ENCODE measurements at regions not wholly inside any gene's neighbourhood (a gene's known extent, or its start where the extent isn't known, plus 50 kb on each side); places are given as distances from the start of the nearest gene placed in this dataset.
"Not testable (repeated sequence)": the region's sequence is repeated elsewhere in the genome, so short reads cannot be mapped to it uniquely, and the experiment has no call there.

DNA sequence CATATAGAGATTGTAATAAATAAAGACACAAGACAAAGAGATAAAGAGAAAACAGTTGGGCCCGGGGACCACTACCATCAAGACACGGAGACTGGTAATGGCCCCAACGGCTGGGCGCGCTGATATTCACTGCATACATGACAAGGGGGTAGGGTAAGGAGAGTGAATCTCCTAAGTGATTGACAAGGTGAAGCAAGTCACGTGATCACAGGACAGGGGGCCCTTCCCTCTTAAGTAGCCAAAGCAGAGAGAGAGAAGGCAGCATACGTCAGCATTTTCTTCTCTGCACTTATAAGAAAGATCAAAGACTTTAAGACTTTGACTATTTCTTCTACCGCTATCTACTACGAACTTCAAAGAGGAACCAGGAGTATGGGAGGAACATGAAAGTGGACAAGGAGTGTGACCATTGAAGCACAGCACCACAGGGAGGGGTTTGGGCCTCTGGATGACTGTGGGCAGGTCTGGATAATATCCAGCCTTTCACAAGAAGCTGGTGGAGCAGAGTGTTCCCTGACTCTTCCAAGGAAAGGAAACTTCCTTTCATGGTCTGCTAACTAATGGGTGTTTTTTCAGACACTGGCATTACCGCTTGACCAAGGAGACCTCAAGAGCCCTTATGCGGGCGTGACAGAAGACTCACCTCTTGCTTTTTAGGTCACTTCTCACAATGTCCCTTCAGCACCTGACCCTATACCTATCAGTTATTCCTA, 75.6 kb downstream of the MRPL39 start:
- ATAC-seq, result not testable (repeated sequence)

DNA sequence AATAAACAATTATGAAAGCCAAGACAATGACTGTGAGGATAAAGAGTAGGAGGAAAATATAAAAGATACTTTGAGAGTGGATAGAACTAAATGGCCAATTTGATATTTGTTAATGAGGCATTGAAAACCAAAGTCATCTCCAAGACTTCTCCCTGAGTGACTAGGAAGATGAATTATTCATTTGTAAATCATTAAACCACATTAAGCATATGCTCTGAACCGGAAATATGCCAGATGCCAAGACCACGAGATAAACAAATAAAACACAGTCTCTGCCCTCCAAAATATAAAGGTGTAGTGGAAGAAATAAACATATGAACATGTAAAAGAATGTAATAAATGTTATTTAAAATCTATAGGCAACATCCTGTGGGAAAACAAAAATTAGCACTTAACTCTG, 78.8 kb downstream of the MRPL39 start:
- ATAC-seq, result no peak
- no peak for DNase-seq

More for the DNA sequence above, 75.6 kb downstream of the MRPL39 start:
- DNase-seq, result not testable (repeated sequence)

DNA sequence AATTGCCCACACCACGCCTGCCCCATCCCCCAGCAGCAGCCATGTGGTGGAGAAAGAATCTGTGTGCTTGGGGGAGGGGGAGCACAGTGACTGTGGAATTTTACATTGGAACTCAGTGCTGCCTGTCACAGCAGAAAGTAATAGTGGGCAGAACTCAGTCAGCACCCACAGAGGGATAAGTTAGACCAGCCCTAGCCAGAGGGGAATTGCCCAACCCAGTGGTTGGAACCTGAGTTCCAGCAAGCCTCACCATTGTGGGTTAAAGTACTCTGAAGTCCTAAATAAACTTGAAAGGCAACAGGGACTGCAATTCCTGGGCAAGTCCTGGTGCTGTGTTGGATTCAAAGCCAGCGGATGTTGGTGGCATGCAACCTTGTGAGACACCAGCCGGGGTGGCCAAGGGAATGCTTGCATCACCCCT, 88.8 kb downstream of the MRPL39 start:
- no peak for DNase-seq

DNA sequence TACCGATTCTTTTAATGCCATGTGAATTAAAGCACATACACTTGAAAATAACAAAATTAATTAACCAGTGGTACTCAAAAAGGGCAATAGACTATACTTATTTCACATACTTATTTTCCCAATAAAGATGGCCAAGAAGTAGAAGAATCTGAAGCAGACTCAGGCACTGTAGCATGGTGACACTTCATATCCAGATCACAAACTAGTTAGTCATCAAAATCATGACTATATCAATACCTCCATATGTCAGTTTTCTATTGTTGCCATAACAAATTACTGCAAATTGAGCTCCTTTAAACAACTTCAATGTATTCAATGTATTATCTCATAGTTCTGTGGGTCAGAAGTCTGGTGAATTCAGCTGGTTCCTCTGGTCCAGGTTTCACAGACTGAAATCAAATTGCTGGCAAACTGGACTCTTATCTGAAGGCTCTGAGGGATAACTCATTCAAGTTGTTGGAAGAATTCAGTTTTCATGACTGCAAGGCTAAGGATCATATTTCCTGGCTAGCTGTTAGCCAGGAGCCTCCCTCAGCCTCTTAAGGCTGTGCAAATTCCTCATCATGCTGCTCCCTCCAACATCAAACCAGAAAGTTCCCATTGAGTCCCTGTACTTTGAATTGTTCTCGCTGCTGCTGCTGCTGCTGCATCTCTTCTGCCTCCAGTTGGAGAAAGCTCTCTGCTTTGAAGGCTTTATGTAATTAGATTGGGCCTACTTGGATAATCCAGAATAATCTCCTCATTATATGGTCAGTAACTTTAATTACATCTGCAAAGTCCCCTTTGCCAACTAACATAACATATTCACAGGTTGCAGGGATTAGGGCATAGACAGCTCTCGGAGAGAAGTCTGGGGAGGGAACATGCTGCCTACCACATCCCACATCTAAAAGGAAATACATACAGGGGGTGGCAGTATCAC, 91.5 kb downstream of the MRPL39 start:
- DNase-seq (no peak), ATAC-seq (peak; percentile 50)

More for the DNA sequence above, 88.8 kb downstream of the MRPL39 start:
- no peak for ATAC-seq

GRCh38 chr21:25513810-25514209, 93.5 kb downstream of the MRPL39 start:
- ATAC-seq, result peak; percentile 19
- no peak for DNase-seq

GRCh38 chr21:25512095-25513081, 94.9 kb downstream of the MRPL39 start:
- DNase-seq (no peak), ATAC-seq (peak; percentile 45)

GRCh38 chr21:25509862-25510261, 97.4 kb downstream of the MRPL39 start:
- ATAC-seq, result peak; percentile 84

DNA sequence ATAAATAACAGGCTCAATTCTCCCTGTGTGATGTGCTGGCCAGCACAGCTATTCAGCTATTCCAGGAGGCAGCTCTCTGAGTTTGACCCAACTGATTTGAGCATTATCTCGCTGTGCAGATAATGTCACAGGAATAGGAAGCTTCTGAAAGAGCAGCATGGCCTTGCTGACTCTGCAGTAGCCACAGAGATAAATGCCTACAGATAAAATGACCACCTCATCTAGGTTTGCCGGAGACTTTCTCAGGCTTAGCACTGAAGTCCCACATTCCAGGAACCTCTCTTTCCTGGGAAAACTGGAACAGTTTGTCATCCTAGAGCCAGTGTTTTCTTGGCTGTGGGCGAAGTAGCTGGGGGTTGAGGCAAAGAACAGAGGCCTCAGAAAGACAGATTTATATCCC, 98.9 kb downstream of the MRPL39 start:
- DNase-seq (no peak), ATAC-seq (no peak)

More at GRCh38 chr21:25509862-25510261, 97.4 kb downstream of the MRPL39 start:
- DNase-seq, result no peak

DNA sequence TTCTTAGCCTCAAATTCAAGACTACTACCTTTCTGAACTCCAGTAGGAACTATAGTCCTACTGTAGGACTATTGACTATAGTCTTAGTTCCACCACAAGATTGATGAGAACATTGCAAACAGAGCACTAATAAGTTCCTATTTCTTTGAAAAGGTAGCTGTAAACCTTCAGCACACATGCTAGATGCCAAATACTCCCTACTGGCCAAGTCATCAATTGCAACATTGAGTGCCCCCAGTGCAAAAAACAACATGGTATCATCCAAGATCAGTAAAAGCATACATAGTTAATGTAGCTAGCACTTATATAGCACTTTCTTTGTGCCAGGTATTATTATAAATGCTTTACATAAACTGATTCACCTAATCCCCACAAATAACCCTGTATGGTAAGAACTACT, 99.8 kb downstream of the MRPL39 start:
- ATAC-seq, result peak; percentile 29
- DNase-seq, result no peak

GRCh38 chr21:25506887-25507286, 100.4 kb downstream of the MRPL39 start:
- DNase-seq, result no peak
- no peak for ATAC-seq

DNA sequence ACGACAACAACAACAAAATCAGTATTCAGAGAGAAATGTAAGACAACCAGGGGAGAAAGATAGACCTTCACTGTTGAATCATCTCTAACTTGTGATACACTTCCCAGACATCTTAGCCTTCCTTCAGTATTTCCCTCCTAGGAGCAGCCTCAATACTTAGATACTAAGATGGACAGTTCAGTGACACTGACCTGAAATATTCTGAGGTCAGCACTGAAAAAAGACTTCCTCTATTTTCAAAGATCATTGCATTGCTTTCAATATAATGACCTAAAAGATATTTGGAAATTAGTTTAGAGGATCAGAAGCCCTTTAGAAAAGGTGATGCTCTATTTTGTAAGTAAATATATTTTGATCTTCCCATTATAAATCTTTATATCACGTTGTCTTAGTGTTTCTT, 101.0 kb downstream of the MRPL39 start:
- DNase-seq, result no peak
- no peak for ATAC-seq

GRCh38 chr21:25503981-25504380, 103.3 kb downstream of the MRPL39 start:
- no peak for ATAC-seq
- no peak for DNase-seq

DNA sequence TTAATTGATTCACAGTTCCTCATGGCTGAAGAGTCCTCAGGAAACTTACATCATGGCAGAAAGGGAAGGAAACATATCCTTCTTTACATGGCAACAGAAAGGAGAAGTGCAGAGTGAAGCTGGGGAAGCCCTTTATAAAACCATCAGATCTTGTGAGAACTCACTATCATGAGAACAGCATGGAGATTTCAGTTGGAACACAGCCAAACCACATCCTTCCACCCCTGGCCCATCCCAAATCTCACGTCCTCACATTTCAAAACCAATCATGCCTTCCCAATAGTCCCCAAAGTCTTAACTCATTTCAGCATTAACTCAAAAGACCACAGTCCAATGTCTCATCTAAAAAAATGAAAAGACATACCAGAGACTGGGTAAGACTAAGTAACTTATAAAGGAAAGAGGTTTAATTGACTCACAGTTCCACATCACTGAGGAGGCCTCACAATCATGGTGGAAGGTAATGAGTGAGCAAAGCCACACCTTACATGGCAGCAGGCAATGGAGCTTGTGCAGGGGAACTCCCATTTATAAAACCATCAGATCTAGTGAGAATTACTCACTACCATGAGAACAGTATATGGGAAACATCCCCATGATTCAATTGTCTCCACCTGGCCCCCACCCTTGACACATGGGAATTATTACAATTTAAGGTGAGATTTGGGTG, 105.2 kb downstream of the MRPL39 start:
- ATAC-seq (peak; percentile 95), DNase-seq (peak; percentile 69)

DNA sequence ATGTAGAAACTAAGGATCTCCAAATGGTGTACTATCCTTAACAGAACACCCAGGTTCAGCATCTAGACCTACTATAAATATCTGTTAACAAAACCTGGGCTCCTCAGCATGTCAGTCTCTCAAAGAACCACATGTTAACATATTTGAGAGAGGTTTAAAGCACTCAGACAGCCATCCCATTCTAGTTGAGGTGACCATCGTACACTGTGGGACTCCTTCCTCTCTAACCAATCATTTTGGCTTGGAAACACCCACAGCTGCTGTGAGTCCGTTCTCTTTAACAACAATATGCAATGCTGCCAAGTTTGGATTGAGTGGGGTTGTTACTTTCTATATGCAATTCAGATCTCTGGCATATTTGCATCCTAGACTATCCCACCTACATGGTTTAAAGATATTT, 105.8 kb downstream of the MRPL39 start:
- ATAC-seq, result peak; percentile 3

DNA sequence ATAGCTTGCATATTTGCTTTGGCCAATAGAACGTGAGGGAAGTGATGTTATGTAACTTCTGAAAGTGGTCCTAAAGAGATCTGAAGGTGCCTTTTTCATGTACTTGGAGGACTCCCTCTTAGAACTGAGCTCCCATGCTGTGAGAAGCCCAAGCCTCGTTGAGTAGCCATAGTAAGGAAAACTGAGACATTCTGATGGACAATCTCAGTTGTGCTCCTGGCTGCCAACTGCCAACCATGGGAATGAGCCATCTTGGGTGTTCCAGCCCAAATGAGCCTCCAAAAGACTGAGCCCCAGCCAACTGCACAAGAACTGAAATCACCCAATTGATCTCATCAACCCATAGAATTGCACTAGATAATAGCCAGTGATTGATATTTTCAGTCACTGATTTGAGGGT, 106.7 kb downstream of the MRPL39 start:
- ATAC-seq (no peak), DNase-seq (no peak)

More for the DNA sequence above, 105.8 kb downstream of the MRPL39 start:
- no peak for DNase-seq

GRCh38 chr21:25496825-25497482, 110.3 kb downstream of the MRPL39 start:
- ATAC-seq (no peak), DNase-seq (no peak)

- DNase-seq, result no peak
- ATAC-seq, result no peak
Observed at GRCh38 chr21:25494804-25495203, 112.5 kb downstream of the MRPL39 start.

- ATAC-seq, result no peak
- DNase-seq, result no peak
Observed at GRCh38 chr21:25493722-25494121, 113.6 kb downstream of the MRPL39 start.

DNA sequence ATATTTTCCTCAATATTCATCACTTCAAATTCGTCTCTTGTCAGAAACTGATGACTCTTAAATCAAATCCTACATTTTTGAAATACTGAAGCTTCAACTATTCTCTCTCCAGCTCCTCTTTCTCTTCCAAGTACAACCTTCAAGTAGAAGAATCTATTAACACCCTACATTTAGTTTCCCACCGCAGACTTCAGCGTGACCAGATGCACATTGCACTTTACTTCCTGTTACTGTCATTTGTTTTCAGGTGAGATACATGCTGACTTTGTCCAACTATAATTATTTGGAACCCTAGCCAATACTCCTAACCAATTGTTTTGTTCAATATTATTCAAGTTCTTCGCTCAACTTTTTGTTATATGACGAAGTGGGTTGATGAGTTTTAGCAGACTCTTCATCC, 116.0 kb downstream of the MRPL39 start:
- no peak for DNase-seq
- no peak for ATAC-seq

DNA sequence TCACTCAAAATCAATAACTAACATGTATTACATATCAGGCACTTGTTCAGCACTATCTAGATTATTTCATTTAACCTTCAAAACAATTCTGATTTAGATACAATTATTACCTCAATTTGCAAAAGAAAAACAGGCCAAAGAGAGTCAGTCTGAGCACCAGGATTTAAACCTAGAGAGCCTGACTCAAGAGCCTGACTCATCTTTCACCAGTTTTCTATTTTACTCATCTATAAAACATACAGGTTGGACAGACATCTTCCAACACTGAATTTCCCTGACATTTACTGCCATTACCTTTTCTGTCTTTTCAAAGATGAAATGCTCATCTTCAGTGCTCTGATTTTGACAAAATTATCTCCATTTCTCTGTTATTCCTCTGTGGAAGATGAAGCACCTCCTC, 116.5 kb downstream of the MRPL39 start:
- ATAC-seq (peak; percentile 73), DNase-seq (no peak)

DNA sequence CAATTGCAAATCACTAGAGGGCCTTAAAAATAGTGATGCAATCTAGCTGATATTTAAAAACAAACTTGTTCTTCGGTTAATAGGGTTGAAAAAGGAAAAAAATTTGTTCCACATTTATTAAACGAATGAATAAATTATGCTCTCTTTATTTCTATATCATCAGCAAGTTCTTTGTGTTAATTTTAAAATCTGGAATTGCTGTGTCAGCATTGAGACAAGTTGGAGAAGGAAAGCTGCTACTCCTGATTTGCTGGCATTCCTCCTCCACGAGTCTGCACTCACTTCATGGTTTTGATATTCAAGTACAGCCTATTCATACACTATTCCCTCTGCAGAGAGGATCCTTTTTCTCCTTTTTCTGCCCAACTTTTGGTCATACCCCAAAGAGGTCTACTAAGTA, 117.6 kb downstream of the MRPL39 start:
- no peak for ATAC-seq

More for the DNA sequence above, 117.6 kb downstream of the MRPL39 start:
- DNase-seq, result no peak
